OCI-LY1 (cell line): ENCODE measurements at regions not wholly inside any gene's neighbourhood (a gene's known extent, or its start where the extent isn't known, plus 50 kb on each side); places are given as distances from the start of the nearest gene placed in this dataset.

Source experiments
- H2AFZ ChIP-seq: fragments of 200-600 bp; sonication (generic), shearing (Covaris generic); 2 replicates; pipeline ENCODE4 v1.6.0; 2014; ENCODE audit warnings: antibody characterized with exemption, mild to moderate bottlenecking, low read length
- H3F3A ChIP-seq: fragments of 200-600 bp; sonication (generic), shearing (Covaris generic); 2 replicates; pipeline ENCODE4 v1.6.0; 2014; ENCODE audit warnings: mild to moderate bottlenecking, antibody characterized with exemption, low read length, moderate library complexity; ENCODE audit not compliant: insufficient read depth
- H3K27ac ChIP-seq: fragments of 200-600 bp; sonication (generic); 2 replicates; pipeline ENCODE4 v1.5.1; 2014; ENCODE audit warnings: low read length, mixed run types, mild to moderate bottlenecking, low read depth; ENCODE audit not compliant: poor library complexity, severe bottlenecking
- H3K27me3 ChIP-seq: fragments of 200-600 bp; sonication (generic); 2 replicates; pipeline ENCODE4 v1.6.0; 2014; ENCODE audit warnings: antibody characterized with exemption, mild to moderate bottlenecking, low read length, moderate library complexity; ENCODE audit not compliant: insufficient read depth
- H3K36me3 ChIP-seq: fragments of 200-600 bp; sonication (generic); 2 replicates; pipeline ENCODE4 v1.6.1; 2014; ENCODE audit warnings: mild to moderate bottlenecking, antibody characterized with exemption, low read length, moderate library complexity, mixed read lengths; ENCODE audit not compliant: insufficient read depth
- H3K4me1 ChIP-seq: fragments of 200-600 bp; sonication (generic); 2 replicates; pipeline ENCODE4 v1.5.1; 2014; ENCODE audit warnings: mild to moderate bottlenecking, low read length, moderate library complexity; ENCODE audit not compliant: insufficient read depth, severe bottlenecking
- H3K4me2 ChIP-seq: fragments of 200-600 bp; sonication (generic), shearing (Covaris generic); 2 replicates; pipeline ENCODE4 v1.6.1; 2014; ENCODE audit warnings: low read length
- H3K4me3 ChIP-seq: fragments of 200-600 bp; sonication (generic); 2 replicates; pipeline ENCODE4 v1.5.1; 2014; ENCODE audit warnings: low read length, low read depth, mild to moderate bottlenecking, mixed read lengths; ENCODE audit not compliant: poor library complexity, severe bottlenecking
- H3K79me2 ChIP-seq: fragments of 200-600 bp; shearing (Covaris generic); 2 replicates; pipeline ENCODE4 v1.6.1; 2016; ENCODE audit warnings: mixed run types, low read length, mixed read lengths; ENCODE audit not compliant: insufficient read depth
- H3K9ac ChIP-seq: fragments of 200-600 bp; sonication (generic), shearing (Covaris generic); 2 replicates; pipeline ENCODE4 v1.6.1; 2014; ENCODE audit warnings: mild to moderate bottlenecking, low read length, mixed read lengths
- H3K9me2 ChIP-seq: fragments of 200-600 bp; sonication (generic), shearing (Covaris generic); 2 replicates; pipeline ENCODE4 v1.6.1; 2014; ENCODE audit warnings: low read depth, mild to moderate bottlenecking, low read length, mixed read lengths
- H3K9me3 ChIP-seq: fragments of 200-600 bp; shearing (Covaris generic); 2 replicates; pipeline ENCODE4 v1.6.1; 2014; ENCODE audit warnings: low read length, mixed read lengths
- H4K20me1 ChIP-seq: fragments of 200-600 bp; sonication (generic), shearing (Covaris generic); 2 replicates; pipeline ENCODE4 v1.6.0; 2016; ENCODE audit warnings: mild to moderate bottlenecking, low read length; ENCODE audit not compliant: insufficient read depth
- EZH2 ChIP-seq: fragments of 200-600 bp; sonication (generic), shearing (Covaris generic); IDR thresholded peaks from 2 replicates; pipeline ENCODE4 v1.8.0; 2017; ENCODE audit warnings: borderline replicate concordance, mixed run types, mild to moderate bottlenecking, antibody characterized with exemption, low read length, moderate library complexity, mixed read lengths
- TF ChIP-seq, protein P1 (sequence below): fragments of 200-600 bp; sonication (generic), shearing (Covaris generic); IDR thresholded peaks from 2 replicates; pipeline ENCODE4 v1.5.1; 2017; ENCODE audit warnings: mild to moderate bottlenecking, antibody characterized with exemption, low read length, moderate library complexity, mixed read lengths

- H3K27ac ChIP-seq = no peak overlapping the region
- no peak for TF ChIP-seq EZH2
- TF ChIP-seq, protein P1, sequence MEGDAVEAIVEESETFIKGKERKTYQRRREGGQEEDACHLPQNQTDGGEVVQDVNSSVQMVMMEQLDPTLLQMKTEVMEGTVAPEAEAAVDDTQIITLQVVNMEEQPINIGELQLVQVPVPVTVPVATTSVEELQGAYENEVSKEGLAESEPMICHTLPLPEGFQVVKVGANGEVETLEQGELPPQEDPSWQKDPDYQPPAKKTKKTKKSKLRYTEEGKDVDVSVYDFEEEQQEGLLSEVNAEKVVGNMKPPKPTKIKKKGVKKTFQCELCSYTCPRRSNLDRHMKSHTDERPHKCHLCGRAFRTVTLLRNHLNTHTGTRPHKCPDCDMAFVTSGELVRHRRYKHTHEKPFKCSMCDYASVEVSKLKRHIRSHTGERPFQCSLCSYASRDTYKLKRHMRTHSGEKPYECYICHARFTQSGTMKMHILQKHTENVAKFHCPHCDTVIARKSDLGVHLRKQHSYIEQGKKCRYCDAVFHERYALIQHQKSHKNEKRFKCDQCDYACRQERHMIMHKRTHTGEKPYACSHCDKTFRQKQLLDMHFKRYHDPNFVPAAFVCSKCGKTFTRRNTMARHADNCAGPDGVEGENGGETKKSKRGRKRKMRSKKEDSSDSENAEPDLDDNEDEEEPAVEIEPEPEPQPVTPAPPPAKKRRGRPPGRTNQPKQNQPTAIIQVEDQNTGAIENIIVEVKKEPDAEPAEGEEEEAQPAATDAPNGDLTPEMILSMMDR = no peak
- H3K27me3 ChIP-seq = no peaks in the 10 kb centered on the region
- no peaks in the 10 kb centered on the region for H3F3A ChIP-seq
- no peaks in the 10 kb centered on the region for H3K9me3 ChIP-seq
- no peaks in the 10 kb centered on the region for H3K36me3 ChIP-seq
- no peaks in the 10 kb centered on the region for H3K79me2 ChIP-seq
- no peaks in the 10 kb centered on the region for H3K9me2 ChIP-seq
- no peak overlapping the region for H3K4me2 ChIP-seq
- no peak overlapping the region for H3K9ac ChIP-seq
- H3K4me3 ChIP-seq = no peak overlapping the region
- no peaks in the 10 kb centered on the region for H4K20me1 ChIP-seq
- H3K4me1 ChIP-seq = no peaks in the 10 kb centered on the region
- H2AFZ ChIP-seq = no peak overlapping the region
Measured at GRCh38 chr21:25405984-25406383, 201.3 kb downstream of the MRPL39 start.

GRCh38 chr21:25402134-25402961 lies 204.9 kb downstream of the MRPL39 start:
- Histone ChIP-seq H3K79me2 (no peaks in the 10 kb centered on the region), H3K9me3 (no peaks in the 10 kb centered on the region), H3K27ac (no peak overlapping the region), H4K20me1 (no peaks in the 10 kb centered on the region), H3F3A (no peaks in the 10 kb centered on the region), H3K27me3 (no peaks in the 10 kb centered on the region), H3K4me3 (no peak overlapping the region), H3K9ac (no peak overlapping the region), H3K36me3 (no peaks in the 10 kb centered on the region), H2AFZ (no peak overlapping the region), H3K9me2 (no peaks in the 10 kb centered on the region), H3K4me1 (no peaks in the 10 kb centered on the region), H3K4me2 (no peak overlapping the region)
- TF ChIP-seq EZH2 = no peak
- TF ChIP-seq, protein P1 = no peak

- H3K27ac ChIP-seq = no peak overlapping the region
- no peaks in the 10 kb centered on the region for H3F3A ChIP-seq
- H3K4me2 ChIP-seq = no peak overlapping the region
- H3K36me3 ChIP-seq = no peaks in the 10 kb centered on the region
- H3K79me2 ChIP-seq = no peaks in the 10 kb centered on the region
- TF ChIP-seq, protein P1 = no peak
- TF ChIP-seq EZH2 = no peak
- H3K9me3 ChIP-seq = no peaks in the 10 kb centered on the region
- H3K9ac ChIP-seq = no peak overlapping the region
- H3K27me3 ChIP-seq = no peaks in the 10 kb centered on the region
- H3K4me1 ChIP-seq = no peaks in the 10 kb centered on the region
- H4K20me1 ChIP-seq = no peaks in the 10 kb centered on the region
- H3K9me2 ChIP-seq = no peaks in the 10 kb centered on the region
- no peak overlapping the region for H3K4me3 ChIP-seq
- no peak overlapping the region for H2AFZ ChIP-seq
Measured at GRCh38 chr21:25400427-25400826, 206.9 kb downstream of the MRPL39 start.
